ENCODE measurements at regions not wholly inside any gene's neighbourhood (a gene's known extent, or its start where the extent isn't known, plus 50 kb on each side); places are given as distances from the start of the nearest gene placed in this dataset.

- no peaks in the 10 kb centered on the region for H3K9me3 ChIP-seq (ENCODE audit: low read length)
- DNase-seq: no peak
- no peaks in the 10 kb centered on the region for H3K79me2 ChIP-seq (ENCODE audit: low read length)
- H3K36me3 ChIP-seq (ENCODE audit: insufficient read depth, low read length): no peaks in the 10 kb centered on the region
- no peak overlapping the region for H3K4me3 ChIP-seq (ENCODE audit: low read length)
- H3K4me1 ChIP-seq (ENCODE audit: low read length): no peaks in the 10 kb centered on the region
- no peak overlapping the region for H2AFZ ChIP-seq (ENCODE audit: low read length)
- no peak overlapping the region for H3K4me2 ChIP-seq (ENCODE audit: low read depth, low read length, poor library complexity, severe bottlenecking)
- no peak overlapping the region for H3K9ac ChIP-seq (ENCODE audit: low read length)
- H4K20me1 ChIP-seq (ENCODE audit: insufficient read depth, low read depth, low read length): no peaks in the 10 kb centered on the region
- H3K9me2 ChIP-seq (replicated peaks; ENCODE audit: insufficient read depth, low read length): no peaks in the 10 kb centered on the region
- no peak overlapping the region for H3K27ac ChIP-seq (ENCODE audit: low read length)
- no peaks in the 10 kb centered on the region for H3K27me3 ChIP-seq (ENCODE audit: low read length)
Measured at GRCh38 chr7:118061386-118061785, 122.6 kb upstream of the LSM8 start.

- H3K9ac ChIP-seq (ENCODE audit: low read length): no peak overlapping the region
- no peaks in the 10 kb centered on the region for H3K9me2 ChIP-seq (replicated peaks; ENCODE audit: insufficient read depth, low read length)
- H3K27ac ChIP-seq (ENCODE audit: low read length): no peak overlapping the region
- no peaks in the 10 kb centered on the region for H3K79me2 ChIP-seq (ENCODE audit: low read length)
- H3K4me2 ChIP-seq (ENCODE audit: low read depth, low read length, poor library complexity, severe bottlenecking): no peak overlapping the region
- H3K27me3 ChIP-seq (ENCODE audit: low read length): no peaks in the 10 kb centered on the region
- no peaks in the 10 kb centered on the region for H4K20me1 ChIP-seq (ENCODE audit: insufficient read depth, low read depth, low read length)
- no peaks in the 10 kb centered on the region for H3K4me1 ChIP-seq (ENCODE audit: low read length)
- no peaks in the 10 kb centered on the region for H3K36me3 ChIP-seq (ENCODE audit: insufficient read depth, low read length)
- no peaks in the 10 kb centered on the region for H3K9me3 ChIP-seq (ENCODE audit: low read length)
- H3K4me3 ChIP-seq (ENCODE audit: low read length): no peak overlapping the region
- DNase-seq: no peak
- no peak overlapping the region for H2AFZ ChIP-seq (ENCODE audit: low read length)
Measured at GRCh38 chr7:118072893-118073674, 110.9 kb upstream of the LSM8 start.

GRCh38 chr7:118075936-118076335 is 108.0 kb upstream of the LSM8 start:
- no peak overlapping the region for H3K9ac ChIP-seq (ENCODE audit: low read length)
- no peak overlapping the region for H2AFZ ChIP-seq (ENCODE audit: low read length)
- no peaks in the 10 kb centered on the region for H3K27me3 ChIP-seq (ENCODE audit: low read length)
- H3K27ac ChIP-seq (ENCODE audit: low read length): no peak overlapping the region
- no peaks in the 10 kb centered on the region for H3K36me3 ChIP-seq (ENCODE audit: insufficient read depth, low read length)
- no peaks in the 10 kb centered on the region for H3K4me1 ChIP-seq (ENCODE audit: low read length)
- H3K9me3 ChIP-seq (ENCODE audit: low read length): no peaks in the 10 kb centered on the region
- no peak overlapping the region for H3K4me2 ChIP-seq (ENCODE audit: low read depth, low read length, poor library complexity, severe bottlenecking)
- DNase-seq: no peak
- H3K79me2 ChIP-seq (ENCODE audit: low read length): no peaks in the 10 kb centered on the region
- no peaks in the 10 kb centered on the region for H3K9me2 ChIP-seq (replicated peaks; ENCODE audit: insufficient read depth, low read length)
- no peaks in the 10 kb centered on the region for H4K20me1 ChIP-seq (ENCODE audit: insufficient read depth, low read depth, low read length)
- H3K4me3 ChIP-seq (ENCODE audit: low read length): no peak overlapping the region

- no peak overlapping the region for H3K4me3 ChIP-seq (ENCODE audit: low read length)
- no peaks in the 10 kb centered on the region for H3K9me3 ChIP-seq (ENCODE audit: low read length)
- no peak for DNase-seq
- H3K4me1 ChIP-seq (ENCODE audit: low read length): no peaks in the 10 kb centered on the region
- H3K79me2 ChIP-seq (ENCODE audit: low read length): no peaks in the 10 kb centered on the region
- no peak overlapping the region for H3K9ac ChIP-seq (ENCODE audit: low read length)
- no peaks in the 10 kb centered on the region for H3K9me2 ChIP-seq (replicated peaks; ENCODE audit: insufficient read depth, low read length)
- H3K27ac ChIP-seq (ENCODE audit: low read length): no peak overlapping the region
- H4K20me1 ChIP-seq (ENCODE audit: insufficient read depth, low read depth, low read length): no peaks in the 10 kb centered on the region
- H3K27me3 ChIP-seq (ENCODE audit: low read length): no peaks in the 10 kb centered on the region
- no peak overlapping the region for H3K4me2 ChIP-seq (ENCODE audit: low read depth, low read length, poor library complexity, severe bottlenecking)
- H3K36me3 ChIP-seq (ENCODE audit: insufficient read depth, low read length): no peaks in the 10 kb centered on the region
- no peak overlapping the region for H2AFZ ChIP-seq (ENCODE audit: low read length)
Measured at GRCh38 chr7:118076564-118076963, 107.4 kb upstream of the LSM8 start.

GRCh38 chr7:118078015-118078414 is 105.9 kb upstream of the LSM8 start:
- no peaks in the 10 kb centered on the region for H3K9me3 ChIP-seq (ENCODE audit: low read length)
- no peak overlapping the region for H3K4me2 ChIP-seq (ENCODE audit: low read depth, low read length, poor library complexity, severe bottlenecking)
- no peak for DNase-seq
- H3K4me3 ChIP-seq (ENCODE audit: low read length): no peak overlapping the region
- H2AFZ ChIP-seq (ENCODE audit: low read length): no peak overlapping the region
- no peaks in the 10 kb centered on the region for H4K20me1 ChIP-seq (ENCODE audit: insufficient read depth, low read depth, low read length)
- no peaks in the 10 kb centered on the region for H3K79me2 ChIP-seq (ENCODE audit: low read length)
- no peaks in the 10 kb centered on the region for H3K4me1 ChIP-seq (ENCODE audit: low read length)
- no peak overlapping the region for H3K27ac ChIP-seq (ENCODE audit: low read length)
- no peaks in the 10 kb centered on the region for H3K27me3 ChIP-seq (ENCODE audit: low read length)
- H3K36me3 ChIP-seq (ENCODE audit: insufficient read depth, low read length): no peaks in the 10 kb centered on the region
- no peak overlapping the region for H3K9ac ChIP-seq (ENCODE audit: low read length)
- H3K9me2 ChIP-seq (replicated peaks; ENCODE audit: insufficient read depth, low read length): no peaks in the 10 kb centered on the region

DNA sequence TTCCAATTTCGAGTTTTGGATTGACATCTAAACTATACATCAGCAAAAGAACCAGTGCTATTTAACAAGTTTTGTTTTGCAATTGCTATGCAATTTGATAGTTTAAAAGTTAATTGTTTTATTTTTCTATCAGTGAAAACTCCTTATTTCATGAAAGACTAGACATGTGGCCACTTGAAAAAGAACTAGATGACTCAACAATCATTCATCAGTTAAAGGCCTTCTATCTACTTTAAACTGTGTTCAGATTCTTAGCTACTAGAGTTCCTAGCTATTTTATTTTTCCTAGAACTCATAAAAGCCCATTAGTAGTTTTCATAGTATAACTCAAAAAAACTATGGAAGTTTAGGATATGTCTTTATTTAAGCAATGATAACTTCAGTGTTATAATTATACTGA is 104.6 kb upstream of the LSM8 start:
- Histone ChIP-seq H3K4me2 (ENCODE audit: low read depth, low read length, poor library complexity, severe bottlenecking) (no peak overlapping the region), H3K27me3 (ENCODE audit: low read length) (no peaks in the 10 kb centered on the region), H2AFZ (ENCODE audit: low read length) (no peak overlapping the region), H3K4me3 (ENCODE audit: low read length) (no peak overlapping the region), H3K79me2 (ENCODE audit: low read length) (no peaks in the 10 kb centered on the region), H3K27ac (ENCODE audit: low read length) (no peak overlapping the region), H3K9ac (ENCODE audit: low read length) (no peak overlapping the region), H3K36me3 (ENCODE audit: insufficient read depth, low read length) (no peaks in the 10 kb centered on the region), H3K4me1 (ENCODE audit: low read length) (no peaks in the 10 kb centered on the region), H3K9me2 (replicated peaks; ENCODE audit: insufficient read depth, low read length) (no peaks in the 10 kb centered on the region), H4K20me1 (ENCODE audit: insufficient read depth, low read depth, low read length) (no peaks in the 10 kb centered on the region), H3K9me3 (ENCODE audit: low read length) (no peaks in the 10 kb centered on the region)
- DNase-seq: no peak

- H3K4me3 ChIP-seq (ENCODE audit: low read length): no peak overlapping the region
- no peak overlapping the region for H3K27ac ChIP-seq (ENCODE audit: low read length)
- H3K9ac ChIP-seq (ENCODE audit: low read length): no peak overlapping the region
- H3K9me3 ChIP-seq (ENCODE audit: low read length): no peaks in the 10 kb centered on the region
- H3K9me2 ChIP-seq (replicated peaks; ENCODE audit: insufficient read depth, low read length): no peaks in the 10 kb centered on the region
- no peaks in the 10 kb centered on the region for H4K20me1 ChIP-seq (ENCODE audit: insufficient read depth, low read depth, low read length)
- no peak overlapping the region for H3K4me2 ChIP-seq (ENCODE audit: low read depth, low read length, poor library complexity, severe bottlenecking)
- H3K79me2 ChIP-seq (ENCODE audit: low read length): no peaks in the 10 kb centered on the region
- no peaks in the 10 kb centered on the region for H3K27me3 ChIP-seq (ENCODE audit: low read length)
- H3K36me3 ChIP-seq (ENCODE audit: insufficient read depth, low read length): no peaks in the 10 kb centered on the region
- H3K4me1 ChIP-seq (ENCODE audit: low read length): no peaks in the 10 kb centered on the region
- H2AFZ ChIP-seq (ENCODE audit: low read length): no peak overlapping the region
- no peak for DNase-seq
Measured at GRCh38 chr7:118080947-118081346, 103.0 kb upstream of the LSM8 start.

DNA sequence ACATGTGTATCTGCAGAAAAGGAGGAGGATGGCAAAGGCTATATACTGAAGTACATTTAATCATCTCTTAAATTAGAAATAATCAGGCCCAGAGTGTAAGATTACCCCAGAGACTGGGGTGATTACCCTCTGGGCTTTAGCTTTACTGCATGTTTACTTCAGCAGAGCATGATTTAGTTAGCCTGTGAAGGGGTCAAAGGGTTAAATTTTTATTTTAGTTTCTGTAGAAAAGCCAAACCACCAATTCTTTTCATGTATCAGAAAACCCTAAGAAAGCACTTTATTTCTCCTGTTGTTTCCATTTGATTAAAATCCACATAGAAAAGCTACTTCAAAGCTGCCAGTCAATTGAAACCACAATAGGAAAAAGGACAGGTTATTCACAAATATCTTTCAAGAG is 101.5 kb upstream of the LSM8 start:
- no peaks in the 10 kb centered on the region for H3K9me3 ChIP-seq (ENCODE audit: low read length)
- H3K9me2 ChIP-seq (replicated peaks; ENCODE audit: insufficient read depth, low read length): no peaks in the 10 kb centered on the region
- DNase-seq: no peak
- H3K4me3 ChIP-seq (ENCODE audit: low read length): no peak overlapping the region
- H2AFZ ChIP-seq (ENCODE audit: low read length): no peak overlapping the region
- no peaks in the 10 kb centered on the region for H4K20me1 ChIP-seq (ENCODE audit: insufficient read depth, low read depth, low read length)
- no peaks in the 10 kb centered on the region for H3K4me1 ChIP-seq (ENCODE audit: low read length)
- H3K79me2 ChIP-seq (ENCODE audit: low read length): no peaks in the 10 kb centered on the region
- no peak overlapping the region for H3K27ac ChIP-seq (ENCODE audit: low read length)
- H3K36me3 ChIP-seq (ENCODE audit: insufficient read depth, low read length): no peaks in the 10 kb centered on the region
- no peaks in the 10 kb centered on the region for H3K27me3 ChIP-seq (ENCODE audit: low read length)
- H3K9ac ChIP-seq (ENCODE audit: low read length): no peak overlapping the region
- no peak overlapping the region for H3K4me2 ChIP-seq (ENCODE audit: low read depth, low read length, poor library complexity, severe bottlenecking)

All from Karpas-422 (cell line).